NCI-H146 treated with DMSO at 0.1 percent for 48 hours (cell line): ENCODE measurements at regions not wholly inside any gene's neighbourhood (a gene's known extent, or its start where the extent isn't known, plus 50 kb on each side); places are given as distances from the start of the nearest gene placed in this dataset.

Source experiments
- DNase-seq: peaks from one replicate; lab custom pipeline; 2025; ENCODE audit not compliant: unreplicated experiment; lab: John Stamatoyannopoulos, UW

DNA sequence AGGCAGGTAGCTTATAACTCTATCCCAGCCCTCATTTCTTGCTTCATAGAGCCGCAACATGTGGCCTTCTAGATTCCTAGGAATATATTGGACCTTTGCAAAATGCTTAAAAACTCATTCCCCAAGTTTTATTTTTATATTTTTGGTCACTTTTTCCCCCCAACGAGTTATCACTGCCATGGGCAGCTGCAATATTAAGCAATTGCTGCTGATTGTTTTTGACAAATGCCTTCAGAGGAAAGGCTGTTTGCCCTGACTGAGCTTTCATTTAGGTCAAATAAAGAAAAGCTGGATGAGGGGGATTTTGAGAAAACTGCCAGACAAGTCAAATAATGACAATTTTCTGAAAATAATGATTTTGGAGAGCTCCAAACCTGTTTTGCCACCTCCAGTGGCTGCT is 976.9 kb upstream of the MBL2 start:
- no peak for DNase-seq

GRCh38 chr10:53748319-53748718 is 975.7 kb upstream of the MBL2 start:
- no peak for DNase-seq

DNA sequence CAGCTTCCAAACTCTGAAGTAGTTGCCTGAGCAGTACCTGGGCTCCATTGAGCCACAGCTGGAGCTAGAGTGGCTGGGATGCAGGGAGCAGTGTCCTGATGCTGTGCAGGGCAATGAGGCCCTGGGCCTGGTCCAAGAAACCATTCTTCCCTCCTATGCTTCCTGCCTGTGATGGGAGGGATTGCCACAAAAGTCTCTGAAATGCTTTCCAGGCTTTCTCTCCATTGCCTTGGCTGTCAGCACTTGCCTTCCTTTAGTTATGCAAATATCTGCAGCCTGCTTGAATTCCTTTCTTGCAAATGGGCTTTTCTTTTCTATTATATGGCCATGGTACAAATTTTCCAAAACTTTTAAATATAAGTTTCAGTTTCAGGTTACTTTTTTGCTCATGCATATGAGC is 972.2 kb upstream of the MBL2 start:
- no peak for DNase-seq

GRCh38 chr10:53744176-53744575 is 971.6 kb upstream of the MBL2 start:
- DNase-seq, result no peak

- DNase-seq, result no peak
Observed at GRCh38 chr10:53737132-53737531, 964.5 kb upstream of the MBL2 start.

- no peak for DNase-seq
Observed at GRCh38 chr10:53726921-53727320, 954.3 kb upstream of the MBL2 start.

GRCh38 chr10:53724581-53724980 is 952.0 kb upstream of the MBL2 start:
- DNase-seq, result no peak

GRCh38 chr10:53719658-53720057 is 947.1 kb upstream of the MBL2 start:
- no peak for DNase-seq

- DNase-seq, result no peak
Observed at GRCh38 chr10:53716156-53716555, 943.6 kb upstream of the MBL2 start.

DNA sequence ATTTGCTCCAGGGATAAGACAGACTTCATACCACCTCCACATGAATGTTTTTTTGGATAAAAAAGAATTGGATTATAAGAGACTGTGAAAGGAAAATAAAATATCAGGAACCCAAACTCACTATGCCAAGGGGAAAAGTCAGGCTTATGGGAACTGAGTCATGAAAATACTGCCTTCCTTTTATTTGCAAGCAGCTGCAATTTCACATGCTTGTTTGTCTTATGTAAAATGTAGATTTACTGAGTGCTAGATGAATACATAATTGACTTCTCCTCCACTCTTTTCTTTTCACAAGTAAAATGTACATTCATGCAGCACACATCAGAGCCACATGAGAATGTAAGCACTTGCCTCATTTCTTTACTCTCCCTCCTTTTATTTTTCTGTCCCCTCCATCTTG is 940.8 kb upstream of the MBL2 start:
- no peak for DNase-seq

DNA sequence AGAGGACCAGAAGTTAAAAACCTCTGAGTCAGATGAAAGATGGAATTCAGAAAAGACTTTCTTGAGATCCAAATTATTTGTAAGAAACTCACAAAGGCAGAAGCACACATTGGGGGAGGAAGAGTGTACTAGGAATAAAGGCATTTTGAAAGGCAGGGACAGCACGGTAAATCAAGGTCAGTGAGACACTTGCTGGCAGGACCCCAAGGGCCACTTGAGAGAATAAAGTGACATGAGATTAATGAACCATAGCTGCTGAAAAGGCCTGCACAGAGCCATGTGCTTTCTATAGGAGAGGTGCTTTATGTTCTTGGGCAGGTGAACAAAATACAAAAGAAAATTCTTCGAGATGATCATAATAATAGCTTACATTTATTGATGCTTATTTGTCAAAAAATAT is 929.9 kb upstream of the MBL2 start:
- DNase-seq, result no peak

- no peak for DNase-seq
Observed at GRCh38 chr10:53701213-53701612, 928.6 kb upstream of the MBL2 start.

DNA sequence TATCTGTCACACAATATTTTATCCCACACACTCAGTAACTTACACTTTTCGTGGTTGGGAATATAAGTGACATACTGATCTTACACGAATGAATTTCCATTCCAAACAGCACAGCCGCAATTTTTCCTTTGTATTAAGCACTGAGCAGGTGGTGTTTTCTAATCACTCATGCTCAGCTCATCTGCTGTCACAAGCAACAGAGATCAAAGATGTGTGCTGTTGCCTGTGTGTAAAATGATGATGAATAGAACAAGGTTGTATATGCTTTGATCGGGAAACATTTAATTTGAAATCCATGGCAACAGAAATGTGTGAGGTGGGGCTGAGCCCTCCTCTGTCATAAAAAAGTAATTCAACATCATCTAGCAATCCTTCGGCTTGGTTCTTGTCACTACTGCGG is 927.7 kb upstream of the MBL2 start:
- no peak for DNase-seq

GRCh38 chr10:53699684-53700083 is 927.1 kb upstream of the MBL2 start:
- no peak for DNase-seq

DNA sequence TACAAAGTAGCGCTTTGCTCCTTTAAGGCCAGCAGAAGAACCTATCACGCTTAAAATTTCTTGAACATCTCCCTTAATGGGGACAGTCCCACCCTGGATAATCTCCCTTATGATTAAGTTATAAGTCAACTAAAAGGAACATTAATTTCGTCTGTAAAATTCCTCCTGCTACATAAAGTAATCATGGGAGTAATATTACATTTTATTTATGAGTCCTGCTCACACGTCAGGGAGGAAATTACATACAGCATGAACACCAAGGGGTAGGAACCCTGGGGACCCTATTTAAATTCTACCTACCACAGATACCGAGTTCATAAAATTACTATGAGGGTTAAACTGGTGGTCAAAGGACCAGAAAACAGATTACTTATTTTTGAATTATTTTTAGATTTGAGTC is 926.6 kb upstream of the MBL2 start:
- no peak for DNase-seq

DNA sequence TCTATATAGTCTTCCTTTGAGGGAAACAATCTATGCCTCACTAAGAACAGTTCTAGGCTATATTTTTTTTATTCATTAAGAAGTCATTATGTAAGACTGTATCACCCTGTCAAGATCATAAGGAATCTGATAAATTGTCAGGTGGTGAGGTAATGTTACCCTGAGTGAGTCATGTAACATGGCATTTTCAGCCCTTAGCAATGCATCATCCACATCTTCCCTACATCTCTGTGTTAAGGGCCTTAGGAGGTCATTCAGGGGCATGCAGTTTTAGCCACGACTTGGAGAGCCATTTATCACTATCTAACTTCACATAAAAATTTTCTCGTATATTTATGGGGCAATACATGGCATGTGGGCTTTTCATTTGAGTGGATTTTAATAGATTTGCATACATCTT is 924.5 kb upstream of the MBL2 start:
- DNase-seq, result no peak

- no peak for DNase-seq
Observed at GRCh38 chr10:53690524-53691240, 918.1 kb upstream of the MBL2 start.

DNA sequence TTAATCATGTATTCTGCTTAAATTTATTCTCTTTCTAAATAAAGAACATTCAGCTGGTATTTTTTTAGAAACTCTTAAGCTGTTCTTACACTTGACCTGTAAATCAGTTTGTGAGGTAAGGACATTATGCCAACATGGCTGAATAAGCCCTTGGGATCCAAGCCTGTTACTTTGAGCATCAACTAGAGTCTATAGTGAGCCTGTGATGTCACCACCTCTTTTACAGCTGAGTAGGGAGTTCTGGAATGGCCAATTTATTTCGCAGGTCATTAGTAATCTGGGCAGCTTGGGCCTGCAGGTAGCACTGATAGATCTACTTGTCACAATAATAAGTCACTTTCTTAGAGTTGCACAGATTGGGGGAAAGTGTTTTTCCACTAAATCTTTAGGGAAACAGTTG is 915.2 kb upstream of the MBL2 start:
- DNase-seq, result no peak

GRCh38 chr10:53682885-53683284 is 910.3 kb upstream of the MBL2 start:
- DNase-seq, result no peak

- no peak for DNase-seq
Observed at GRCh38 chr10:53682458-53682857, 909.9 kb upstream of the MBL2 start.

- DNase-seq, result no peak
Observed at GRCh38 chr10:53679666-53680065, 907.1 kb upstream of the MBL2 start.

GRCh38 chr10:53675177-53675576 is 902.6 kb upstream of the MBL2 start:
- DNase-seq, result no peak

GRCh38 chr10:53667063-53667462 is 894.5 kb upstream of the MBL2 start:
- no peak for DNase-seq
